GM19035 (cell line): ENCODE measurements at regions not wholly inside any gene's neighbourhood (a gene's known extent, or its start where the extent isn't known, plus 50 kb on each side); places are given as distances from the start of the nearest gene placed in this dataset.

Source experiments
- ATAC-seq: cut with Tn5 transposase; IDR thresholded peaks from one replicate; pipeline ENCODE4 v1.9.1; 2021; ENCODE audit not compliant: unreplicated experiment

- ATAC-seq = no peak
Measured at GRCh38 chr22:49364398-49364797, 463.3 kb downstream of the BRD1 start.

GRCh38 chr22:49363526-49364230 is 464.0 kb downstream of the BRD1 start:
- no peak for ATAC-seq

- no peak for ATAC-seq
Measured at GRCh38 chr22:49362211-49362839, 465.3 kb downstream of the BRD1 start.

GRCh38 chr22:49361164-49361563 is 466.5 kb downstream of the BRD1 start:
- ATAC-seq = no peak

- no peak for ATAC-seq
Measured at GRCh38 chr22:49360746-49361145, 466.9 kb downstream of the BRD1 start.

- no peak for ATAC-seq
Measured at GRCh38 chr22:49359076-49359475, 468.6 kb downstream of the BRD1 start.

- ATAC-seq = no peak
Measured at GRCh38 chr22:49357661-49358440, 469.8 kb downstream of the BRD1 start.

- ATAC-seq = no peak
Measured at GRCh38 chr22:49356428-49356827, 471.2 kb downstream of the BRD1 start.

GRCh38 chr22:49355211-49355920 is 472.3 kb downstream of the BRD1 start:
- no peak for ATAC-seq

GRCh38 chr22:49354516-49355210 is 473.0 kb downstream of the BRD1 start:
- no peak for ATAC-seq

- ATAC-seq = no peak
Measured at GRCh38 chr22:49353235-49353634, 474.4 kb downstream of the BRD1 start.

GRCh38 chr22:49352361-49353169 is 475.1 kb downstream of the BRD1 start:
- no peak for ATAC-seq

- ATAC-seq = no peak
Measured at GRCh38 chr22:49351761-49352227, 475.9 kb downstream of the BRD1 start.

- no peak for ATAC-seq
Measured at GRCh38 chr22:49350441-49351121, 477.1 kb downstream of the BRD1 start.

- no peak for ATAC-seq
Measured at GRCh38 chr22:49349841-49350381, 477.8 kb downstream of the BRD1 start.

- no peak for ATAC-seq
Measured at GRCh38 chr22:49349181-49349835, 478.4 kb downstream of the BRD1 start.

GRCh38 chr22:49348631-49349030 is 479.0 kb downstream of the BRD1 start:
- ATAC-seq = no peak

GRCh38 chr22:49347376-49347775 is 480.3 kb downstream of the BRD1 start:
- no peak for ATAC-seq
